Skeletal muscle tissue (tissue), 3 donors: ENCODE measurements at regions not wholly inside any gene's neighbourhood (a gene's known extent, or its start where the extent isn't known, plus 50 kb on each side); places are given as distances from the start of the nearest gene placed in this dataset.
A peak's percentile ranks its signal among the peaks of the same experiment; 100 is the strongest.

Source experiments
- H3K27ac ChIP-seq: one replicate; pipeline ENCODE4 v1.7.0; 2013; ENCODE audit warnings: mild to moderate bottlenecking, low read depth, low read length, inconsistent platforms
- H3K27me3 ChIP-seq, 3 donors: one replicate each; pipeline ENCODE4 v1.7.0; 2013; ENCODE audit warnings: low read length in 3 of 3; ENCODE audit not compliant: control insufficient read depth in 3 of 3, insufficient read depth in 3 of 3
- H3K36me3 ChIP-seq, 3 donors: one replicate each; pipeline ENCODE4 v1.7.0; 2013; ENCODE audit warnings: low read length in 3 of 3; ENCODE audit not compliant: control insufficient read depth in 3 of 3, insufficient read depth in 3 of 3
- H3K4me1 ChIP-seq, 3 donors: one replicate each; pipeline ENCODE4 v1.7.0; 2013; ENCODE audit warnings: low read length in 3 of 3, mild to moderate bottlenecking in 3 of 3; ENCODE audit not compliant: control insufficient read depth in 3 of 3, insufficient read depth in 3 of 3
- H3K4me3 ChIP-seq, 3 donors: one replicate each; pipeline ENCODE4 v1.7.0; 2013; ENCODE audit warnings: low read length in 3 of 3
- H3K9ac ChIP-seq, 3 donors: one replicate each; pipeline ENCODE4 v1.7.0; 2013; ENCODE audit warnings: low read length in 3 of 3, mild to moderate bottlenecking in 3 of 3, moderate library complexity in 2 of 3, low read depth in 1 of 3
- H3K9me3 ChIP-seq, 3 donors: one replicate each; pipeline ENCODE4 v1.7.0; 2013; ENCODE audit warnings: low read length in 3 of 3; ENCODE audit not compliant: control insufficient read depth in 3 of 3
- donor health status: Osteomylitis.

GRCh38 chr2:71833272-71833671, 314.4 kb downstream of the CYP26B1 start:
- H3K27me3 ChIP-seq = no peaks in the 10 kb centered on the region
- H3K9ac ChIP-seq = no peak overlapping the region
- no peaks in the 10 kb centered on the region for H3K36me3 ChIP-seq
- H3K4me1 ChIP-seq = peaks cover 10 to 24% (median 15%) of the 10 kb centered on the region in 3 donors
- no peak overlapping the region for H3K4me3 ChIP-seq
- H3K9me3 ChIP-seq = no peaks in the 10 kb centered on the region
- H3K27ac ChIP-seq = no peak overlapping the region

GRCh38 chr2:71832844-71833243, 314.8 kb downstream of the CYP26B1 start:
- no peak overlapping the region for H3K4me3 ChIP-seq
- peaks cover 10 to 24% (median 15%) of the 10 kb centered on the region in 3 donors for H3K4me1 ChIP-seq
- H3K27me3 ChIP-seq = no peaks in the 10 kb centered on the region
- H3K9me3 ChIP-seq = no peaks in the 10 kb centered on the region
- no peak overlapping the region for H3K9ac ChIP-seq
- H3K27ac ChIP-seq = no peak overlapping the region
- no peaks in the 10 kb centered on the region for H3K36me3 ChIP-seq

DNA sequence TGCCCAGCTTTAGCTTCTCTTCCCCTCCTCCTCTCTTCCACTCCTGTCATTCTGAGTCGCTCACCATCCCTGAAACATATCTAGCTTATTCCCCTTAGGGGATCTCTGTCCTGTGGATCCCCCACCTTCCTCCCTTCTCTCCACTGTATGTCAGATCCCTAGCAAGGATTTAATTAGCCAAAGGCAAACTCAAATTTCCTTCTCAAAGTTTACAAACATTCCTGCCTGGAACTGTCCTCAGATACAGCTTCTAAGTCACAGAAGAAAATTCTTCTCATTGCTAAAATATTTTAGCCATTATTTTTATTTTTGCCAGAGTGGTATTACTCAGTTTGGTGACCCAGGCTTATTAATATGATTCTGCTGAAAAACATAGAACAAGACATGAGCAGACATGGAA, 315.3 kb downstream of the CYP26B1 start:
- Histone ChIP-seq H3K9me3 (no peaks in the 10 kb centered on the region), H3K4me1 (peaks cover 10 to 24% (median 15%) of the 10 kb centered on the region in 3 donors), H3K9ac (no peak overlapping the region), H3K36me3 (no peaks in the 10 kb centered on the region), H3K27ac (no peak overlapping the region), H3K4me3 (no peak overlapping the region), H3K27me3 (no peaks in the 10 kb centered on the region)

DNA sequence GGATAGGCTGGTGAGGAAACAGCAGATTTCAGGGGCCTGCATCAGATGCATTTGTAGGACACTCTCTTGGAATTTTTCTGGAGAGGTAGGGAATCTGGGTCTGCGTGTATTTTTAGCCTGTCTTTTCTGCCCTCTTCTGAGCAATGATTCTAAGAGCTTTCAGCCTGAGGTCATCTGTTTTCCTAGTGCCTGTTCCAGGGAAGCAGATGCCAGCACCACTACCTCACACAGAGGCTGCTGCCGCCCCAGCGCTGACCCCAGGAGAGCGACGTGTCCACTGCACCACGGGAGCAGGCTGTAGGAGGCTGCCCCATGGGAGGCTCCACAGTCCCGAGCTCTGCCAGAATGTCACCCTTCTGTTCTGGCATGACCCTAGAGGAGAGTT, 316.5 kb downstream of the CYP26B1 start:
- H3K9me3 ChIP-seq = no peaks in the 10 kb centered on the region
- H3K4me3 ChIP-seq = no peak overlapping the region
- no peaks in the 10 kb centered on the region for H3K27me3 ChIP-seq
- H3K4me1 ChIP-seq = peaks cover 10 to 24% (median 15%) of the 10 kb centered on the region in 3 donors
- no peaks in the 10 kb centered on the region for H3K36me3 ChIP-seq
- peak overlapping the region; percentile 18 for H3K27ac ChIP-seq
- peak overlapping the region in 1 of 3 donors; percentile 32 for H3K9ac ChIP-seq

DNA sequence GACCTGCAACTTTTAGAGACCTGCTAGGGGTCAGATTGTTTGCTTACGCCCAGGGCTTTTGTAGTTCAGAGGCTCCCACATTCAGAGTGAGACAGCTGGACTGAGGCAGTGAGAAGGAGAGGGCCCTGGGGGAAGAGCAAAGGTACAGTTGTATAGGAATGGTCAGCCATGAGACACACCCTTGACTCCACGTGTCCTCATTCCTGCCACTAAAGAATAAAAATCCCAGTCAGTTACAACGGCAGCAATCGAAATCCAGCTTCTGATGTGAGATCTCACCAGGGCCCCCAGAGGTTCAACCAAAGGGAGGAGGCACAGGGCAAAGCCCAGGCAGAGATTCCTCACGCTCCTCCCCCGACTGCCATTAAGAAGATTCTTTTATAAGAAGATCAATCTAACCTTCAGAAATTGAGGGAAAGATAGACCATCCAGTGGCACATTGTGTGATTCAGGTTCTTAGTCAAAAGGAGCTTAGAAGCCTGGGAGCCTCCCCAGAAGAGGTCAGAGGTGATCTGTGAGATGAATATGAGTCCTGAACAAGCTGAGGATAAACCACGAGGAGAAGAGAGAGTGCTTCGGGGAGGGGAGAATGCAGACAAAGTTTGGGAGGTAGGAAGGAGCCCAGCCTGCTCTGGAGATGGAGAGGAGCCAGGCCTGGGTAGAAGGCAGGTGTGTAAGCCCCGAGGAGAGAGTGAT, 317.0 kb downstream of the CYP26B1 start:
- no peak overlapping the region for H3K4me3 ChIP-seq
- peak overlapping the region; percentile 18 for H3K27ac ChIP-seq
- no peaks in the 10 kb centered on the region for H3K9me3 ChIP-seq
- no peaks in the 10 kb centered on the region for H3K36me3 ChIP-seq
- no peaks in the 10 kb centered on the region for H3K27me3 ChIP-seq
- peaks cover 10 to 24% (median 15%) of the 10 kb centered on the region in 3 donors for H3K4me1 ChIP-seq
- H3K9ac ChIP-seq = peak overlapping the region in 1 of 3 donors; percentile 32

DNA sequence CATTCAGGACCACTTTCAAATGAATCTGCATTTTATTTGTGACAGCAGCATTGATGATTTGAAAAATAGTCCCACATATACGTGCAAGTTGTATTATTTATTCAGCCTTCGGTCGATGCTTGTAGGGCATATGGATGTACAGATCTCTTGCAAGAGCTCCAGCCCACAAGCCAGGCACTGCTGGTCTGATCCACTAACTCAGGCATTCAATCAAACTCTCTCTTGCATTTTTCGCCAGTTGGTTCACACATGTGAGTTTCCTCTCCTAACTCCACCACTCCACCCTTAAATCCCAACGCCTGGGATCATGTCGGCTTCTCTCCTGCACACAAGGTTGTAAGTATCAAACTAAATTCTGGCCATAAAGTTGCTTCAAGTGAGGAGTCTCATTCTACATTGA, 318.7 kb downstream of the CYP26B1 start:
- H3K4me3 ChIP-seq = no peak overlapping the region
- no peaks in the 10 kb centered on the region for H3K9me3 ChIP-seq
- no peaks in the 10 kb centered on the region for H3K27me3 ChIP-seq
- no peak overlapping the region for H3K9ac ChIP-seq
- no peak overlapping the region for H3K27ac ChIP-seq
- H3K36me3 ChIP-seq = no peaks in the 10 kb centered on the region
- H3K4me1 ChIP-seq = peaks cover 9 to 17% (median 15%) of the 10 kb centered on the region in 3 donors

GRCh38 chr2:71827973-71828372, 319.7 kb downstream of the CYP26B1 start:
- H3K4me3 ChIP-seq = no peak overlapping the region
- no peaks in the 10 kb centered on the region for H3K9me3 ChIP-seq

GRCh38 chr2:71827524-71827901, 320.1 kb downstream of the CYP26B1 start:
- no peaks in the 10 kb centered on the region for H3K9me3 ChIP-seq
- H3K4me1 ChIP-seq = peaks cover 6 to 17% (median 13%) of the 10 kb centered on the region in 3 donors
- no peak overlapping the region for H3K27ac ChIP-seq
- H3K36me3 ChIP-seq = no peaks in the 10 kb centered on the region
- no peak overlapping the region for H3K9ac ChIP-seq
- no peaks in the 10 kb centered on the region for H3K27me3 ChIP-seq
- H3K4me3 ChIP-seq = no peak overlapping the region

More at GRCh38 chr2:71827973-71828372, 319.7 kb downstream of the CYP26B1 start:
- Histone ChIP-seq H3K9ac (no peak overlapping the region), H3K36me3 (no peaks in the 10 kb centered on the region), H3K27me3 (no peaks in the 10 kb centered on the region), H3K4me1 (peaks cover 6 to 17% (median 13%) of the 10 kb centered on the region in 3 donors), H3K27ac (no peak overlapping the region)

DNA sequence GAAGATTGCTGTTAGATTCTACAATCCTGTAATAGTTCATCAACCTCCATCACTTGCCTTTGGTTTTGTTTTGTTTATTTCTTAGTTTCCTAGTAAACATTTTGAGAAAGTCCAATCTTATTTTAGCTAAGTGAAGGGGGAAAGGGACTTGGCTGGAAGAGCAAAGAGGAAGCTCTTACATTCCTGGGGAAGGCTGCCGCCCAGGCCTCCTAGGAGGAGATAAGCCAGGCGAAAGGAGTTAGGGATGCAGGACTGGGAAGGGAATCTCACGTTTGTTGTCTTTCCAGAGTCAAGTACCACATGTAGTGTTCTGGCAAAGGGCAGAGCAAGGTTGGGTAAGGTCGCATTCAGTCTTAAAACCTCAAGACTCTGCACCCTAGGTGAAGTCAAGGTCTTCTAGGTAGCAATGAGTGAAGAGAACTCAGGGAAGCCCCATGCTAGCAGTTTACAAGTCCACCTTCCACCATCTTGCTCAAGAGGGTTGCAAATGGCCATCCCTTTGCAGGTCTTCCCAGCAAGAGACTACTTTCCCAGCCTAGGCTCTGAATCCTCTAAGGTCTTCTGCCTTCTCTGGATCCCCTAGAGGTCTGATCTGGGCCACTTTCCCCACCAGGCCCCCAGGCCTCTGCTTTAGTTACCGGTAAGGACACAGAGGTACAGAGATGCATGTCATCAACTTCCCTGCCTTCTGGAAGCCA, 320.7 kb downstream of the CYP26B1 start:
- no peak overlapping the region for H3K9ac ChIP-seq
- no peaks in the 10 kb centered on the region for H3K36me3 ChIP-seq
- peaks cover 6 to 17% (median 13%) of the 10 kb centered on the region in 3 donors for H3K4me1 ChIP-seq
- no peaks in the 10 kb centered on the region for H3K27me3 ChIP-seq
- no peak overlapping the region for H3K27ac ChIP-seq
- no peaks in the 10 kb centered on the region for H3K9me3 ChIP-seq
- no peak overlapping the region for H3K4me3 ChIP-seq

GRCh38 chr2:71826299-71826698, 321.4 kb downstream of the CYP26B1 start:
- H3K27ac ChIP-seq = no peak overlapping the region
- H3K9ac ChIP-seq = no peak overlapping the region
- H3K4me1 ChIP-seq = peaks cover 6 to 13% (median 9%) of the 10 kb centered on the region in 3 donors
- H3K9me3 ChIP-seq = no peaks in the 10 kb centered on the region
- H3K27me3 ChIP-seq = no peaks in the 10 kb centered on the region
- H3K36me3 ChIP-seq = no peaks in the 10 kb centered on the region
- no peak overlapping the region for H3K4me3 ChIP-seq
